Loucy (cell line): ENCODE measurements at regions not wholly inside any gene's neighbourhood (a gene's known extent, or its start where the extent isn't known, plus 50 kb on each side); places are given as distances from the start of the nearest gene placed in this dataset.

Experiments used
- EZH2phosphoT487 ChIP-seq: fragments of 200-600 bp; IDR thresholded peaks from 2 replicates; pipeline ENCODE4 v1.6.1; 2018; ENCODE audit warnings: antibody characterized with exemption, mild to moderate bottlenecking, moderate library complexity, borderline replicate concordance
- TF ChIP-seq, protein P1 (sequence below): fragments of 200-600 bp; sonication (generic); conservative IDR thresholded peaks from 2 replicates; pipeline ENCODE4 v1.5.1; 2014; ENCODE audit warnings: mild to moderate bottlenecking, antibody characterized with exemption, low read length

DNA sequence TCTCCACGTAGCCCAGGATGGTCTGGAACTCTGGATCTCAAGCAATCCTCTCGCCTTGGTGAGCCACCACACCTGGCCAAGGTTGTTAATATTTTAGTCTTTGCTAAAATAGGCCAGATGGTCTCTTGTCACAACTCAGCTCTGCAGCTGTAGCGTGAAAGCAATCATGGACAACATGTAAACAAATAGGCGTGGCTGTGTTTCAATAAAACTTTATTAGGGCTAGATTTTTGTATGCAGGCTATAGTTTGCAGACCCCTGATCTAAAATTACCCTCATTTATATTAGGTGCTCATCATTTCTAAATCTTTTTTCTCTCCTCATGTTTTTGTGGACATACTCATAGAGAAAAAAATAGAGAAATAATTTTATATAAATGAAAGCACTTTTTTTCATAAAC is 72.1 kb upstream of the SLC28A3 start:
- TF ChIP-seq, protein P1, sequence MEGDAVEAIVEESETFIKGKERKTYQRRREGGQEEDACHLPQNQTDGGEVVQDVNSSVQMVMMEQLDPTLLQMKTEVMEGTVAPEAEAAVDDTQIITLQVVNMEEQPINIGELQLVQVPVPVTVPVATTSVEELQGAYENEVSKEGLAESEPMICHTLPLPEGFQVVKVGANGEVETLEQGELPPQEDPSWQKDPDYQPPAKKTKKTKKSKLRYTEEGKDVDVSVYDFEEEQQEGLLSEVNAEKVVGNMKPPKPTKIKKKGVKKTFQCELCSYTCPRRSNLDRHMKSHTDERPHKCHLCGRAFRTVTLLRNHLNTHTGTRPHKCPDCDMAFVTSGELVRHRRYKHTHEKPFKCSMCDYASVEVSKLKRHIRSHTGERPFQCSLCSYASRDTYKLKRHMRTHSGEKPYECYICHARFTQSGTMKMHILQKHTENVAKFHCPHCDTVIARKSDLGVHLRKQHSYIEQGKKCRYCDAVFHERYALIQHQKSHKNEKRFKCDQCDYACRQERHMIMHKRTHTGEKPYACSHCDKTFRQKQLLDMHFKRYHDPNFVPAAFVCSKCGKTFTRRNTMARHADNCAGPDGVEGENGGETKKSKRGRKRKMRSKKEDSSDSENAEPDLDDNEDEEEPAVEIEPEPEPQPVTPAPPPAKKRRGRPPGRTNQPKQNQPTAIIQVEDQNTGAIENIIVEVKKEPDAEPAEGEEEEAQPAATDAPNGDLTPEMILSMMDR: no peak
- no peak for TF ChIP-seq EZH2phosphoT487
